ENCODE measurements at regions not wholly inside any gene's neighbourhood (a gene's known extent, or its start where the extent isn't known, plus 50 kb on each side); places are given as distances from the start of the nearest gene placed in this dataset.

- Mint-ChIP-seq H3K4me1 (peaks cover 2% of the 10 kb centered on the region), H3K27me3 (ENCODE audit: insufficient read depth, low read depth) (no peaks in the 10 kb centered on the region), H3K27ac (no peak overlapping the region), H3K4me3 (no peak overlapping the region), H3K36me3 (no peaks in the 10 kb centered on the region), H3K9me3 (peaks cover 4% of the 10 kb centered on the region)
- H3K4me1 ChIP-seq = no peaks in the 10 kb centered on the region
- H4K20me1 ChIP-seq (ENCODE audit: low read depth) = no peaks in the 10 kb centered on the region
- no peaks in the 10 kb centered on the region for H3K27me3 ChIP-seq
- no peak overlapping the region for H3K4me2 ChIP-seq
- no peak overlapping the region for H2AFZ ChIP-seq (replicated peaks)
- no peak for DNase-seq (ENCODE audit: low spot score)
- no peaks in the 10 kb centered on the region for H3K9me3 ChIP-seq (ENCODE audit: low read depth)
- H3F3A ChIP-seq (ENCODE audit: low read depth) = no peaks in the 10 kb centered on the region
- no peak for TF ChIP-seq EZH2phosphoT487 (IDR thresholded peaks at IDR 0.05)
- no peak for TF ChIP-seq CTCF (IDR thresholded peaks at IDR 0.05)
- TF ChIP-seq EZH2 (IDR thresholded peaks at IDR 0.05) = no peak
- no peak overlapping the region for H3K27ac ChIP-seq
- no peaks in the 10 kb centered on the region for H3K79me2 ChIP-seq (ENCODE audit: low read depth)
- no peak overlapping the region for H3K4me3 ChIP-seq
- H3K36me3 ChIP-seq = no peaks in the 10 kb centered on the region
- H3K9ac ChIP-seq = no peak overlapping the region
Measured at GRCh38 chr14:86997271-86997670, 995.7 kb downstream of the GALC start.

DNA sequence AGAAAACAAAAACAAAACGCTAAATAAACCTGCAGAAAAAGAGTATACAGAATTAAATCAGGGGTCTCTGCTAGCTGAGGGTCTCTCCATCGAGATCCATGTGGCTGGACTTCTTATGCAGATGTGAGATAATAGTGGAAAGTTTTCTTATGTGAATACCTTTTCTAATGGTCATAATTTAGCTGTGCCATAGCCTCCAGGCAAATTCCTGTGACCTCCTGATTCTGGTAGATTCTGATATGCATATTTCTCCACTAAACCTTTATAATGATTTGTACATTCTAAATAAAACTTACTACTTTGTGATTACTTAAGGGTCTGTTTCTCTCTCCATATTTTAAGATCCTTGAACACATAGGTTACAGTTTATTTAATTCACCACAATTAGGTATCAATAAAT is 1002.6 kb downstream of the GALC start:
- Mint-ChIP-seq H3K27ac (no peak overlapping the region), H3K27me3 (ENCODE audit: insufficient read depth, low read depth) (no peaks in the 10 kb centered on the region), H3K4me3 (no peak overlapping the region), H3K9me3 (peaks cover 4% of the 10 kb centered on the region), H3K4me1 (no peaks in the 10 kb centered on the region), H3K36me3 (no peaks in the 10 kb centered on the region)
- no peak overlapping the region for H3K4me3 ChIP-seq
- H3K36me3 ChIP-seq = no peaks in the 10 kb centered on the region
- no peak overlapping the region for H3K4me2 ChIP-seq
- H3K4me1 ChIP-seq = no peaks in the 10 kb centered on the region
- no peaks in the 10 kb centered on the region for H3F3A ChIP-seq (ENCODE audit: low read depth)
- H2AFZ ChIP-seq (replicated peaks) = no peak overlapping the region
- H3K27ac ChIP-seq = no peak overlapping the region
- H3K9me3 ChIP-seq (ENCODE audit: low read depth) = no peaks in the 10 kb centered on the region
- H3K9ac ChIP-seq = no peak overlapping the region
- no peak for DNase-seq (ENCODE audit: low spot score)
- H4K20me1 ChIP-seq (ENCODE audit: low read depth) = no peaks in the 10 kb centered on the region
- TF ChIP-seq CTCF (IDR thresholded peaks at IDR 0.05) = no peak
- TF ChIP-seq EZH2 (IDR thresholded peaks at IDR 0.05) = no peak
- no peak for TF ChIP-seq EZH2phosphoT487 (IDR thresholded peaks at IDR 0.05)
- H3K27me3 ChIP-seq = no peaks in the 10 kb centered on the region
- H3K79me2 ChIP-seq (ENCODE audit: low read depth) = no peaks in the 10 kb centered on the region

GRCh38 chr14:86989285-86989684 is 1003.7 kb downstream of the GALC start:
- TF ChIP-seq CTCF (IDR thresholded peaks at IDR 0.05) (no peak), EZH2phosphoT487 (IDR thresholded peaks at IDR 0.05) (no peak), EZH2 (IDR thresholded peaks at IDR 0.05) (no peak)
- no peak overlapping the region for H2AFZ ChIP-seq (replicated peaks)
- no peaks in the 10 kb centered on the region for H3K36me3 ChIP-seq
- no peak overlapping the region for H3K4me2 ChIP-seq
- H3K79me2 ChIP-seq (ENCODE audit: low read depth) = no peaks in the 10 kb centered on the region
- DNase-seq (ENCODE audit: low spot score) = no peak
- no peaks in the 10 kb centered on the region for H3K36me3 Mint-ChIP-seq
- H3K9me3 ChIP-seq (ENCODE audit: low read depth) = no peaks in the 10 kb centered on the region
- no peak overlapping the region for H3K4me3 ChIP-seq
- H4K20me1 ChIP-seq (ENCODE audit: low read depth) = no peaks in the 10 kb centered on the region
- H3K4me1 ChIP-seq = no peaks in the 10 kb centered on the region
- no peaks in the 10 kb centered on the region for H3F3A ChIP-seq (ENCODE audit: low read depth)
- H3K9me3 Mint-ChIP-seq = peaks cover 4% of the 10 kb centered on the region
- H3K27ac Mint-ChIP-seq = no peak overlapping the region
- H3K27me3 ChIP-seq = no peaks in the 10 kb centered on the region
- H3K4me3 Mint-ChIP-seq = no peak overlapping the region
- no peak overlapping the region for H3K27ac ChIP-seq
- no peaks in the 10 kb centered on the region for H3K27me3 Mint-ChIP-seq (ENCODE audit: insufficient read depth, low read depth)
- no peak overlapping the region for H3K9ac ChIP-seq
- H3K4me1 Mint-ChIP-seq = no peaks in the 10 kb centered on the region

DNA sequence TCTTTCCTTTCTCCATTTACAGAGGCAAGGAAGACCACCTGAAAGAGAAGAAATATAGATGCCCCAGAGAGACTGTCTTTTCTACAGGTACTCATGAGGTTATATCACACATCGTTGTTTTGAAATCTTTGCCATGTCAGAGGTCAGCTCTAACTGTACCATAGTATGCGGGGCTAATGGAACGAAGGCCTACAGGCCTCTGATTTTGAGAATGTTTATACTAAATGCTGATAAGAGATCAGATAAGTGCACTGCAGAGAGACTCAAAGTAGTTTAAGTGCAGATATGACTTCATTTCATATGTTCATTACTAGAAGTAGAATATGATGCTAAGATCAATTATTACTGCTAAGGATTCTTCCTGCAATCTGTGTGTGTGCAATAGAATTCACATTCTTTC is 1005.0 kb downstream of the GALC start:
- TF ChIP-seq EZH2phosphoT487 (IDR thresholded peaks at IDR 0.05) (no peak), CTCF (IDR thresholded peaks at IDR 0.05) (no peak), EZH2 (IDR thresholded peaks at IDR 0.05) (no peak)
- DNase-seq (ENCODE audit: low spot score) = no peak
- Histone ChIP-seq H2AFZ (replicated peaks) (no peak overlapping the region), H3K36me3 (no peaks in the 10 kb centered on the region), H3F3A (ENCODE audit: low read depth) (no peaks in the 10 kb centered on the region), H3K4me1 (no peaks in the 10 kb centered on the region), H3K27ac (no peak overlapping the region), H3K4me2 (no peak overlapping the region), H4K20me1 (ENCODE audit: low read depth) (no peaks in the 10 kb centered on the region), H3K9me3 (ENCODE audit: low read depth) (no peaks in the 10 kb centered on the region), H3K27me3 (no peaks in the 10 kb centered on the region), H3K9ac (no peak overlapping the region), H3K79me2 (ENCODE audit: low read depth) (no peaks in the 10 kb centered on the region), H3K4me3 (no peak overlapping the region)
- Mint-ChIP-seq H3K4me3 (no peak overlapping the region), H3K27me3 (ENCODE audit: insufficient read depth, low read depth) (no peaks in the 10 kb centered on the region), H3K4me1 (no peaks in the 10 kb centered on the region), H3K27ac (no peak overlapping the region), H3K9me3 (no peaks in the 10 kb centered on the region), H3K36me3 (no peaks in the 10 kb centered on the region)

Data from neural progenitor cell (in vitro differentiated cells).